Endothelial cell (in vitro differentiated cells): ENCODE measurements at regions not wholly inside any gene's neighbourhood (a gene's known extent, or its start where the extent isn't known, plus 50 kb on each side); places are given as distances from the start of the nearest gene placed in this dataset.

Experiments used
- DNase-seq: peaks from one replicate; pipeline ENCODE4 v3.0.0; 2021; ENCODE audit warnings: low spot score
- H3K27ac Mint-ChIP-seq: one replicate; pipeline ENCODE4 v1.8.0; 2021; ENCODE audit warnings: mixed read lengths, inconsistent platforms; ENCODE audit not compliant: unreplicated experiment
- H3K27me3 Mint-ChIP-seq: one replicate; pipeline ENCODE4 v1.8.0; 2021; ENCODE audit warnings: mild to moderate bottlenecking, moderate library complexity, mixed read lengths, inconsistent platforms; ENCODE audit not compliant: unreplicated experiment
- H3K36me3 Mint-ChIP-seq: one replicate; pipeline ENCODE4 v1.8.0; 2021; ENCODE audit warnings: mild to moderate bottlenecking, low read depth, mixed read lengths, inconsistent platforms; ENCODE audit not compliant: unreplicated experiment
- H3K4me1 Mint-ChIP-seq: one replicate; pipeline ENCODE4 v1.8.0; 2021; ENCODE audit warnings: mild to moderate bottlenecking, mixed read lengths, inconsistent platforms; ENCODE audit not compliant: unreplicated experiment
- H3K4me3 Mint-ChIP-seq: one replicate; pipeline ENCODE4 v1.8.0; 2021; ENCODE audit warnings: mild to moderate bottlenecking, mixed read lengths, inconsistent platforms; ENCODE audit not compliant: unreplicated experiment
- H3K9me3 Mint-ChIP-seq: one replicate; pipeline ENCODE4 v1.8.0; 2021; ENCODE audit warnings: mixed read lengths, inconsistent platforms; ENCODE audit not compliant: unreplicated experiment
- TF ChIP-seq, protein P1 (sequence below): fragments of 200-600 bp; sonication (generic); IDR thresholded peaks from one replicate; pipeline ENCODE4 v1.5.0; 2021; ENCODE audit warnings: antibody characterized with exemption; ENCODE audit not compliant: unreplicated experiment

DNA sequence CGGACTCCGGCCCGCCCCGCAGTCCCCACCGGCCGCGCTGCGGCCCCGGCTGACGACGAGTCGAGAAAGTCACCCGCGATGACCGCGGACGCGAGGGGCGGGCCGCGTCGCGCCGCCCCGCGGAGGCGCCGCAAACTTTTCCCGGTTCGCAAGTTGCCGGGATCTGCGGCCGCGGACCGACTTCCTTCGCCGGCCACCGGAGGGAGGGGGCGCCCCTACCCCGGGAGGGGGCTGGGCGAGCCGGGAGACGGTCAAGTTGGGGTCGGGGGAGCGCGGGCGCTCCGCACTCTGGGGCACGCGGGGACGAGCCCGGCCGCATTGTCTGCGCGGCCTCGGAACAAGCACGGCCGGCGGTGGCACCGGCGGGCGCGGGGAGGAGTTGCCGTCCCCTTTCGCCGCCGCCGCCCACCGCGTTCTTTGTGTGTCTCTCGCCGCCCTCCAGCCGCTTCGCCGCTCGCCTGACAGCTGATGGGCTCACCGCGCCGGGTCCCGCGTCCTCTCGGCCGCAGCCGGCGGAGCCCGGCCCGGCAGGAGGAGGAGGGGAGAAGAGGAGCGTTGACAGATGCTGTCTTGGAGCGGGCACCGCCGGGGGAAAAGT, 131.6 kb downstream of the OGFRL1 start:
- H3K27ac Mint-ChIP-seq: no peak overlapping the region
- no peaks in the 10 kb centered on the region for H3K9me3 Mint-ChIP-seq
- DNase-seq: peak; percentile 56
- H3K4me3 Mint-ChIP-seq: peak overlapping the region; percentile 98
- H3K4me1 Mint-ChIP-seq: peaks cover 11% of the 10 kb centered on the region
- H3K27me3 Mint-ChIP-seq: no peaks in the 10 kb centered on the region
- H3K36me3 Mint-ChIP-seq: peaks cover 5% of the 10 kb centered on the region
- TF ChIP-seq, protein P1, sequence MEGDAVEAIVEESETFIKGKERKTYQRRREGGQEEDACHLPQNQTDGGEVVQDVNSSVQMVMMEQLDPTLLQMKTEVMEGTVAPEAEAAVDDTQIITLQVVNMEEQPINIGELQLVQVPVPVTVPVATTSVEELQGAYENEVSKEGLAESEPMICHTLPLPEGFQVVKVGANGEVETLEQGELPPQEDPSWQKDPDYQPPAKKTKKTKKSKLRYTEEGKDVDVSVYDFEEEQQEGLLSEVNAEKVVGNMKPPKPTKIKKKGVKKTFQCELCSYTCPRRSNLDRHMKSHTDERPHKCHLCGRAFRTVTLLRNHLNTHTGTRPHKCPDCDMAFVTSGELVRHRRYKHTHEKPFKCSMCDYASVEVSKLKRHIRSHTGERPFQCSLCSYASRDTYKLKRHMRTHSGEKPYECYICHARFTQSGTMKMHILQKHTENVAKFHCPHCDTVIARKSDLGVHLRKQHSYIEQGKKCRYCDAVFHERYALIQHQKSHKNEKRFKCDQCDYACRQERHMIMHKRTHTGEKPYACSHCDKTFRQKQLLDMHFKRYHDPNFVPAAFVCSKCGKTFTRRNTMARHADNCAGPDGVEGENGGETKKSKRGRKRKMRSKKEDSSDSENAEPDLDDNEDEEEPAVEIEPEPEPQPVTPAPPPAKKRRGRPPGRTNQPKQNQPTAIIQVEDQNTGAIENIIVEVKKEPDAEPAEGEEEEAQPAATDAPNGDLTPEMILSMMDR: no peak

DNA sequence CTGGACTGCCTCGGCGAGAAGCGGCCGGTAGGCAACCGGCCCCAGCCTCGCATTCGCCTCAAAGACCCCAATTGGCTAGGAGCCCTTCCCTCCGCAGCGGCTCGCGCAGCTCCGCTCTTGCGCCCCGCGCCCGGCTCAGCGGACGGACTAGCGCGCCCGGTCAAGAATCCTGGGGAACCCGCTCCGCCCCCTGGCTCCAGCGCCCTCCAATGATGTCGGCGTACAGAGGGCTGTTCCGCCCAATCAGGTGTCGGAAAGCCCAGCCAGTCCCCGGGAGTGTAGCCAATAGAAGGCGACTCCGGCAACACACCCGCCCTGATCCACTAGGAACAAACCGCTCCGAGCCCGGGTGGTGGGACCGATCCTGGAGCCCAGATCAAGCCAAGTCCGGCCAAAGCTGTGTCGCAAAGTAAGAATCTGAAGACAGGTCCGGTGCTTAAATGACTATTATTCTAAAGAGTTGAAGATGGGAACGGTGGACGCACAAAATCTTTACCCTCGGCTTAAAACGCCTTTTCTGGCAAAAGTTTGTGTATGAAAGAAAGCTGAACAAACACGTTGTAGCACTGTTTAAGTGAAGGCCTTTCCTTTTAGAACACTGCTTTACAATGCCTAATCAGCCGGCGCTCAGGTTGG, 132.2 kb downstream of the OGFRL1 start:
- DNase-seq: peak; percentile 90
- Mint-ChIP-seq H3K9me3 (no peaks in the 10 kb centered on the region), H3K4me3 (peak overlapping the region; percentile 85), H3K27ac (peak overlapping the region; percentile 37), H3K36me3 (no peaks in the 10 kb centered on the region), H3K4me1 (peaks cover 11% of the 10 kb centered on the region), H3K27me3 (no peaks in the 10 kb centered on the region)
- TF ChIP-seq, protein P1: no peak

DNA sequence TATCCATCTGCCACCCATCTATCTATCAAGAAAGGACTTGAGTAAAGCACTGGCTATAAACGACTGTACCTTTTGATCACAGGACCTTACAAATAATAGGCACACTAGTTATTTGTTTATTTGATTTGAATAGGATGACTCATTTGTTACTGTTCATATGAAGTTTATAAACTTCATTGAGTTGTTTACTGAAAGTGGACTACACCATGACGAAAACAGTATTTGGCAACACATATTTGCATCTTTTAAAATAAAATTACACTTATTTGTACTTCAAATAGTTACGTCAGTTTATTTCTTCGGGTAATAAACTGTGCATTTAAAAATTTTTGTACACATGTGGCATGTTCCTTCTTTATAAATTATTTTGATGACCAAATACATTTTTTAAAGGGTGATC, 133.0 kb downstream of the OGFRL1 start:
- Mint-ChIP-seq H3K27ac (no peak overlapping the region), H3K27me3 (no peaks in the 10 kb centered on the region), H3K36me3 (no peaks in the 10 kb centered on the region), H3K4me3 (no peak overlapping the region), H3K9me3 (no peaks in the 10 kb centered on the region), H3K4me1 (peaks cover 11% of the 10 kb centered on the region)
- DNase-seq: no peak
- TF ChIP-seq, protein P1: no peak

DNA sequence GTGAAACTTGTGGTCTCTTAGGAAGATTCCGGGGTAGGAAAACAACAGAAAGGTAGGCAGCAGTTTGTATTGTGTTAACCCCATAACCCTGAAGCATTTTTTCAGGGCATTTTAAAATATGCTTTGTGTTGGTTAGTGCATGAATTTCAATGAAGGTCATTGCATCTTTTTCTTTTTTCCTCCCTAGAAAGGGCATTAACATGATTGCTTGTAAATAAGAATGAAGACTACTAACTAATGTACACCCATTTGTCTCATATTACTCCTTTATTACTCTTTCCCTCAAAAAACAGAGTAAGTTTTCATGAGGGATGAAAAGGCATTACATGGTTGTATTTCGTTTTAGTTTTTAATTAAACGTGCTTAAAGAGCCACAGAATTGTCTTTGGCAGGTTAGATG, 141.4 kb downstream of the OGFRL1 start:
- Mint-ChIP-seq H3K4me3 (no peak overlapping the region), H3K4me1 (peaks cover 4% of the 10 kb centered on the region), H3K9me3 (no peaks in the 10 kb centered on the region), H3K27me3 (peaks cover 2% of the 10 kb centered on the region), H3K27ac (no peak overlapping the region), H3K36me3 (no peaks in the 10 kb centered on the region)
- DNase-seq: no peak
- TF ChIP-seq, protein P1: no peak

DNA sequence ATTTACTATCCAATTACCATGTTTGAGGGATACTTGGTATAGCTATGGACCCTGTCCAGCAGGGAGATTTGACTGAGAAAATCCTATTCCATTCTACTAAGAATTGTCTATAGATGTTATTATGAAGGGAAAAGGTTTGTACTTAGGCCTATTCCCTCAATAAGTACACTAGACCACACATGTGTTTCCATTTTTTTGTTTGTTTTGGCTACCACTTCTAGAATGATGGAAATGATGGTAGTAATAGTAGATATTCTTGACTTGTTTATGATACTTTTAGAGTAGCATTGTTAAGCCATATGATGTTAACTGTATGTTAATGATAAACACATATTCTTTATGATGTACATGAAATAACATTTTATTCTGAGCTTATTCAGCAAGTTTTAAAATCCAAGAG, 144.8 kb downstream of the OGFRL1 start:
- Mint-ChIP-seq H3K27me3 (peaks cover 2% of the 10 kb centered on the region), H3K4me3 (no peak overlapping the region), H3K27ac (no peak overlapping the region), H3K9me3 (no peaks in the 10 kb centered on the region), H3K4me1 (peaks cover 17% of the 10 kb centered on the region), H3K36me3 (no peaks in the 10 kb centered on the region)
- TF ChIP-seq, protein P1: no peak
- DNase-seq: no peak
